Stimulated activated CD4-positive, alpha-beta T cell treated with anti-CD3 and anti-CD28 coated beads, Interleukin-15, amount 100 ng/mL, for 48 hours (primary cell): ENCODE measurements at regions not wholly inside any gene's neighbourhood (a gene's known extent, or its start where the extent isn't known, plus 50 kb on each side); places are given as distances from the start of the nearest gene placed in this dataset.

ENCODE experiments used
- DNase-seq, 2 donors: peaks; one replicate each; pipeline ENCODE4 v3.0.0-alpha.2; 2020; ENCODE audit warnings: low read depth in 2 of 2

DNA sequence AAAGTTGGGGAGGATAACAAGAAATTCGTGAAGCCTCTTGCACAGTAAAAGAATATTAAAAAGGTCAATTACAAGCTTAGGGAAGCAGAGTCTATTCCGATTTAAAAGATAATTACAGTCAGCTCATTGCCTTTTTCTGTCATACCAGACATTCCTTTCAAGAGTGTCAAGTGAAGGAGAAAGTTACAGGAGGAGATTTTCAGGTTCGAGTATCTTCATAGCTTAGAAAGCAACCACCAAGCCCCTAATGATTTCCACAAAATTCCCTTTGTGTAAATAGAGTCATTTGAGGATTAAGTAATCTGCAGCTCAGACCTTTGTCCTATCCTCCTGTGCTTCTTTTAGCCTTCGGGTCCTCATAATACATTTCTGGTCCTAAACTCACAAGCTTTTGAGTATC lies 414.9 kb downstream of the CDH2 start:
- DNase-seq: no peak

DNA sequence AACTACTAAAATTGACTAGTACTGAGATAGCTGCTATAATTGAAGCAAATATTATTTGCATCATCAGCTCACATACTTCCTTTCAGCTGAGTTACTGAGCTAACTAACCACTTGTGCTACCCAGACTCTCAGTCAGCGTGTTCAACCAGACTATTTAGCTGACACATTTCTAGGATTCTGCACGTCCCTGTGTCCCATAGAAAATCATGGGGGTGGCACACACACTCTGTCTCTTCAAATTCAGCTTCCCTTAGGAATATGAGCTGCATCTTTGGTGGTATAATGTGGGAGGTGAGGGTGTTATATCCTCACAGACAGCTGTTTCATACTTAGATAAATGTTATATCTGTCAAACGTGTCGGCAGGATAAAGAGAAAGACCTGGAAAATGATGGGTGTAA lies 424.0 kb downstream of the CDH2 start:
- no peak for DNase-seq

DNA sequence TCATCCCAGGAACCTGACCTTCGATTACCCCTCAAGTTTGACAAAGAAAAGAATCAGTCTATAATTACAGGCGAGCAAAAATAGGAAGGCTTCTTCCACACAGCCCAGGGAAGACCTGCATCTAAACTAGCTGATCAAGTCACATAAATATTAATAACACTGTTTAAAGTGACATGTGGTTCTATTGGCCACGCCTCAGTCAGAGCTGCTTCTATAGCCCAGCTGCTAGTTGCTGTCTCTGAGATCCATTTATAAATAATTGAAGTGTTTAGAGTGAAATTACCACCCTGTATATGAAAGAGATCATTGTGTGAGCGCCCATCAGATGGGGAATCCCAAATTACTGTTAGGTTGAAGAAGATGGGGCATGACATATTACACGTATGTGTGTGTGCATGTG lies 426.0 kb downstream of the CDH2 start:
- no peak for DNase-seq

DNA sequence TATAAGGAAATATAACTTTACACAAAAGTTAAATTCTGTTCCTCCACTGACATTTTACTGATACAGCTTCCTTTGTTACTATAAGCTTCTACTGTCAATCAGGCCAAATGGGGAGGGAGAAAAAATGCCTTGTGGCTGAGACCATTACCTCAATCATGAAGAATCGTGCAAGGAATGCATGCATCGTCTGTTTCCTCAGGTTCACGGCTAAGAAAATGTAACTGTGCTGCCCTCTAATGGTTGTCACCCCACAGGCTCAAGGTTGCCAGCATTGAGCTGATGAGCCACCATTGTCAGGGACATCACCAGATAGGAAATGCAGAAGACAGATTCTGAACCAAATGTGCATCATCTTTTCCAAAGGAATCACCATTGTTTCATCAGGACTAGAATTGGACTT lies 426.9 kb downstream of the CDH2 start:
- no peak for DNase-seq

DNA sequence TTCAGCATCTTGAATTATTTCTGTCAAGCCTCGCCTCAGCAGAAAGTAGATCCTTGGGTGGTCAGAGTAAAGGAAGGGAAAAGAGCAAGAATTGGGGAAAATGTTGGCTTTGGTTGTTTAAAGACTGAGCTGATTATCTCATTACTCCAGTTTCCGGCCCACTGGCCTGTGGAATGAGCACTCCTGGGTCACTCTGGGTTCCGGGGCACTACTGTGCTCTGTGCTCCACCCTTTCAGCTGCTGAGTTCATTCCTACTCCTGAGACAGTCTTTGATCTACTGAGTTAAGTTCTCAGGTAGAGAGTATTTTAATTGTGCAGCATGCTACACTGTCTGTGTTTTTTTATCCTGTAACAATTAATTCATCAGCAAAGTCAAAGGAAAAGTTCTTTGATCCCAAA lies 427.7 kb downstream of the CDH2 start:
- DNase-seq: no peak

DNA sequence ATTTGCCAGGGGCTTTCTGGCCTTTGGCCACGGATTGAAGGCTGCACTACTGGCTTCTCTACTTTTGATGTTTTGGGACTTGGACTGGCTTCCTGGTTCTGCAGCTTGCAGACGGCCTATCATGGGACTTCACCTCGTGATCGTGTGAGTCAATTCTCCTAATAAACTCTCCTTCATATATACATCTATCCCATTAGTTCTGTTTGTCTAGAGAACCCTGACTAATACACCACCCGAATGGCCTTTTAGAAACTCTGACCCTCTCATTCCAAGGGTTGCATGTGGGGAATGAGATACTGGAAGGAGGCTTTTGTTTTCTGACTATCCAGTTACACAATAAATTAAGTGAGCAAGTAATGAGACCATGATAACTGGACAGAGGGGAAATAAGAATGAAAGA lies 430.7 kb downstream of the CDH2 start:
- DNase-seq: no peak

DNA sequence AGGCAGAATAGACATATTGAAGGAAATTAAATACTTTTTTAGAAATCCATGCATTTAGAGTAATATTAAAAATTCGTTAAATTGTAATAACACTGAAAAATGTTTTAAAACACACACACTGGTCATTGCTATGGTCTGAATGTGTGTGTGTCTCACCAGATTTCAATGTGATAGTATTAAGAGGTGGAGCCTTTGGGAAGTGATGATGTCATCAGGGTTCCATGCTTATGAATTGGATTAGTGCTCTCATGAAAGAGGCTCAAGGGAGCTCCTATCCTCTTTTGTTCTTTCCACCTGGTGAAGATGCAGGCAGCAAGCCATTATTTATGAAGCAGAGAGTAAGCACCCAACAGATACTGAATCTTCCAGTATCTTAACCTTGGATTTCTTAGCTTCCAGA lies 441.8 kb downstream of the CDH2 start:
- no peak for DNase-seq

DNA sequence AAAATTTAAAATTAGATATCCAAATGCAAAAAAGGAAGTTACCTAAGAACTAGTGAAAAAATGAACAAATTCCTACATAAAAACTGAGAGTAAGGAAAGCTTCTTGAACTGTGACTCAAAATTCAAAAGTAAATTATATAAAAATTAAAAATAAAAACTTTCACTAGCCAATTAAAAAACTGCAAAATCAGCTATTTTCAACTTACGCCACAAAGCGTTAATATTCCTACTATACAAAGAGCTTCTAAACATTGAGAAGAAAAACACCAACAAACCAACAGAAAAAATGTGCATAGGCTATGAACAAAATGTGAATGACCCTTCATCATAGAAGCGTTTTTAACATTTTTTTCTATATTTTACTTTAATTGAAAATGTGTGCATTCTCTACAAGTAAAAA lies 445.7 kb downstream of the CDH2 start:
- DNase-seq: no peak

DNA sequence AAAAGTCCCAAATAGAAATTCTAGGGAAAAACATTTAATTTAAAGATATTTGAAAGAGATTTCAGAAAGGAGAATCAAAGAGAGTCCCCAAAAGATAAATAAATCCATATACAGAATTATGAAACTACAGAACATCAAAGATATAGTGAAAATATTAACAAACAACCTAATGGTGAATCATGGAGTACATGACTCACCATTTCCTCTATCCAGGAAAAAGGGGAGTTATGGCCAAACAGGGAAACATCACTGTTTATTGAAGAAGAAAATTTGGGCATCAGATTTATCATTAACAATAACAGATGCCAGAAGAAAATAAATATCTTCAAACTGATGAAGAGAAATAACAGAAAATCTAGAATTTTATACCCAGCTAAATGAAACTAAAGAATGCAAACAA lies 448.3 kb downstream of the CDH2 start:
- no peak for DNase-seq

DNA sequence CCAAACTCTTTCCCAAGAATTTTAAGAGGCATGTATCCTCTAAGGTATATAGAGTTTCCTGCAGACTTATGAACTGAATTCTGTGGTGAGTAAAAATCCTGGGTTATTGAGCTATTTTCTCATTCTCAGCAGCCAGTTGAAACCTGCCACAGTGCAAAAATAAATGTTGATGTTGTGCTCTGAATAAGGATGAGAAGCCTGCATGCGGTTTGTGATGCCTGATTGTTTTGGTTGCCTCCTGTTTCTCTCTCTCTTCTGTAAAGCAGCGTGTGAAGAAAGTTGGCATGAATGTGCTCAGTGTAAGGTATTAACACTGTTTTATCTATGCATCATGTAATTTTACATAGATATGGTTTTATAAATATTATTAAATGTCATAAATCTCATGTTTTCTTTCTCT lies 452.6 kb downstream of the CDH2 start:
- no peak for DNase-seq

DNA sequence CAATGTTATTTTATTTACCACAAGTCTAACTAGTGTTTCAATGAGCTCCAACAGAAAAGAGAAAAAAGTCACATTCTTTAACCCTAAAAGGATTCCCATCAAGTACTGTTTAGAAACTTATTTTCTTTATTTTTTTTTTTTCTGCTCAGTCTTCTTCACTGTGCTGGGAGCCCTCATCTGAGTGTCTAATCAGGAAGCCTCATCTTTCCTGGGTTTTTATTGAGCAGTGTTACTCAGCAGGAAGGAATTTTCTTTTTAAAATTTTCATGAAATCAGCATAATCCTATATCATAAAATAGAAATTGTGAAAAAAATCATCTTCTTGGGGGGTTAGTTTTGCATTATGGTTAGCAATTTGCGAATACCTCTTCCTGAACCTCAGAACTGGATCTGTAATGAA lies 453.8 kb downstream of the CDH2 start:
- no peak for DNase-seq

DNA sequence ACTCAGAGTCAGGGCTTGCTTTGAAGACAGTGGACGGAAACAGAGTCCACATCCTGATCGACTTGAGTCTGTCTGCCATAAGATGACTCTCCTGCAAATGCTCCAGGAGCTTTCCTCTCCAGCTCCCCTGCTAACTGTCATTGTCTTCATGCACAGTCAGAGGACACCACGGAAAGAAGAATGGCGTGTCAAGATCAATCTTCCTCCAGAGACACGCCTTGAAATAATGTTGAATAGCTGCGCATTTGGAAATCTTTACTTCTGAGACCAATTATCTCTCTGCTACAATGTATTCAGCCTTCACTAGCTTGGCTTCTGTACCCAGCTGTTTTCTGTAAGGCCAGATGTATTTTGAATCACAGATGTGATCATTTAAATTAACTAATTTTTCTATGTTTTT lies 457.2 kb downstream of the CDH2 start:
- no peak for DNase-seq

DNA sequence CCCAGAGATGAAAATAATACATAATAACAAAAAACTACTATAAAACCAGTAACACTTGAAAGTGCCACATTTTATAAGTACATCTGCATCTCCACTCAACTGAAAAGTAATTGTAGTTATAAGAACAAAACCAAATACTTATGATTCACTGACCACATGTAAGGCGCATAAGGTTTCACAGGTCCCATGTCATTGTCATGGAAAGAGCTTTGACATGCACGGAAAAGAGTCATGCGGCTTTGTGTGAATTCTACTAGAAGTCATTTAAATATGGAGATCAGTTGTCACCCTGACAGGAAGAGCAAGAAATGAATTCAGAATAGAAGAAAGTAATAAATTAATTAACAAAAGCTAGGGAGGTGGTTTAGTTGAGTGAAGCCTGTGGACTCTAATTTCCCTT lies 459.1 kb downstream of the CDH2 start:
- DNase-seq: no peak

DNA sequence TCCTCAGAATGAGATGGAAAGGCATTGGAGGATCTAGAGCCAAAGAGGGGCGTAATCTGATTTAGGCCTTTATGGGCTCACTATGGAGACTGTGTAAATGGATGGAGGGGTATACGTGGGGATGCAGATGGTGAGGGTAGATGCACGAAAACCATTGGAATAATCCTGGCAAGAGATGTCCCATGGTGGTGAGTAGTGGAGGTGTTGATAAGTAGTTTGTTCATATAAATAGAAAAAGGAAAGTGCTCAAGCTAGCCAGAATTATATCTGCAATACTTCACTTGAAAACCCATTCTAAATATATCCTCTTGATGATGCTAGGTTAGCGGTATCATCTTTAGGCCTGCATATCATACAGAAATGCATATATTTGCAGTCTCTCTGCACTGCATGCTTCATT lies 459.7 kb downstream of the CDH2 start:
- DNase-seq: no peak

DNA sequence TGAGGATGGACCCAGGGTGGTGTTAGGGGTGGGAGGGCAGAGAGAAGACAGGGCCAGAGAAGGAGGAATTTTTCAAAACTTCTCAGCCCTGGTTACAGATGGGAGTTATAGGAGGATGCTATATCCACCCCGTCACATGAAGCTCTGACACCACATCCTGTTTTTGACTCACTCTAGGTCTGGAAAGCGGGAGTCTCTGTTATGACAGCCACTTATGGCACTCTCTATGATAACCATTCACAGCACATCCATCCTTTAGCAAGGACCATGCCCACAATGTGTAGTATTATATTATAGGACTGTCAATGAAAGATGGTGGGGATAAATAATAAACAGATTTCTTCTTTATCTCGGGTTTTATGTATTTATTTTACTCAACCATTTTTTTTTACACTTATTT lies 461.2 kb downstream of the CDH2 start:
- no peak for DNase-seq

DNA sequence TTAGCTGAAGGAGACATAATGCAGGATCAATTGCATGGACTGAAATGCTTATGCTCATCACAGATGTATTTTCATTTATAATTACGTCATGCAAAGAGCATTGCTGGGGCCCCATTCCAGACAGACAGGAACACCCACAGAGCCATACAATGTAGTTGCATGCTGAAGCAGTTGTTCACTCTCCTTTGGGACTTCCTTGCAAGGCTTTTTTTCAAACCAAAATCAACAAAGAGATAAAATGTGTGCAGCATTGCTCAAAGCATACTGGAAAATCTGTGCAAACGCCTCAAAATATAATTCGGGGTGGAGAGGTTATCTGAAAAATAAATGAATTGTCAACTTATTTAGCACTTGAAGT lies 463.2 kb downstream of the CDH2 start:
- no peak for DNase-seq

DNA sequence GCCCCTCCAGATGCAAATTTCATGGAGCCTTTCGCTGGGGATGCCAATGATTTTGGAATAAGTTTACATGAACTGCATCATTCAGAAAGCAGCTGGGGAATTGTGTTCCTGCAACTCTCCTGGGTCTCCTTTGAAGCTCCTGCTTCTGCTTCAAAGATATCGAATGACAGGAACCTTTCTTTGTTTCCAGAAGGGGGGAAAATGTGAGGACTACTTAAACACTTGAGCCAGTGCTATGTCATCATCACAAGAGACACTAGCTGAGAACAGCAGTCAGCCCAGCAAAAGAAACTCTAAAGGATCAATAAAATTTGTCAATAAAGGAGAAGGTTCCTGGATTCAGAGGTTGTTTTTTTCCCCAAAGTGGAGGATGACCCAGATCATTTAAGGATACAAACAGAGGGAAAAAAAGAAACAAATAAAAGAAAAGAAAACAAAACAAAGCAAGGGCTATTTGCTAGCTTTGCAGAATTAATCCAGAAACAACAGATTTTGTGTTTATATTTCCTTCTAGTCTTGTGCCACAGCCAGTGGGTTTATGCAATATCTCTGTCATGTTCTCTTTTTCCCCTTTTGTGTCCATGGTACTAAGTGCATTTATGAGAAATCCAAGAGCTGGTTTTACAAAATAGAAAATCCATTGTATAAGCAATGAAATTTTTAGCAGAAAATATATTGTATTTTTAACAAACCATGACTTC lies 463.7 kb downstream of the CDH2 start:
- no peak for DNase-seq

DNA sequence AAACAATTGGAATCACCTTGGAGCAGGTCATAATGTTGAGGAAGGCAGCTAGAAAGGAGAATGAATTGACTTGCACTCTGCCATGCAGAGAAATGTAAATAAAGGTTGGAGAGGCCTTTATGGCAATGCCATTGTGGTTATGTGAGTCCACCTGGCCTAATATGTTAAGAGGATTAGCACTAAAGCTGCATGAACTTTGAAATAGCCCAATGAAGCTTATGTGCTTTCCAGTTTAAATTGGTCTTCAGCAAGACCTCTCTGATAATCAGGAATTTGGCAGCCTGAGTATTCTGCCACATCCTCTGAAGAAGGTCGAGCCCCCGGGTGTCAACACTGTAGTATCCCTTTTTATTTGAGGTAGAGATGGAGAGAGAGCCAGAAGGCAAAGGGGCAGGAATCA lies 464.9 kb downstream of the CDH2 start:
- no peak for DNase-seq

DNA sequence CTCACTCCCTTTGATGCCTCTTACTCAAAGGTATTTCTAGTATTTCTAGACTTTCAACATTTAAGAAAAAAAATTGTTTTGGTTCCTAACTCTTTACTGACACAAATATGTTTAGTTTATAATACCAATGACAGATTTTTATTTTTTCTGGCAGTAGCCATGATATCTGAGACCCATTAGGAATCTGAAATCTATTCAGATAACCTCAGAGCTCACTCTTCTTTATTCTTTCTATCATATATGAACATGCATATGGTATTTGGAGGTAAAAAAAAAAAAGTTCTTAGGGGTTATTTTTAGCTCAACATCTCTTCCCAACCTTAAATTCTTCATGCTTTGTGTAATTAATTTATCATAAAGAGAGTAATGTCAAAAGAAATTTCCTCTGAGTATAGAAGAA lies 465.5 kb downstream of the CDH2 start:
- DNase-seq: no peak

DNA sequence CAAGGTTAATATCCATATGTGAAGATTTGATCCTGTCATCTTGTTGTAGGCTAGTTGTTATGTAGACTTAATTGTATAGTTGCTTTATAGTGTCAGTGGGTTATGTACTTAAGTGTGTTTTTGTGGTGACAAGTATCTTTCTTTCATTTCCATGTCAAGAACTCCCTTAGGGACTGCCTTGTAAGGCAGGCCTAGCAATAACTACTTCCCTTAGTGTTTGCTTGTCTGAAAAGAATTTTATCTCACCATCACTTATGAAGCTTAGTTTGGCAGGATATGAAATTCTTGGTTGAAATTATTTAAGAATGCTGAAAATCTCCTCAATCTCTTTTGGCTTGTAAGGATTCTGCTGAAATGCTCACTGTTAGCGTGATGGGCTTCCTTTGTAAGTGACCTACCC lies 467.6 kb downstream of the CDH2 start:
- no peak for DNase-seq

DNA sequence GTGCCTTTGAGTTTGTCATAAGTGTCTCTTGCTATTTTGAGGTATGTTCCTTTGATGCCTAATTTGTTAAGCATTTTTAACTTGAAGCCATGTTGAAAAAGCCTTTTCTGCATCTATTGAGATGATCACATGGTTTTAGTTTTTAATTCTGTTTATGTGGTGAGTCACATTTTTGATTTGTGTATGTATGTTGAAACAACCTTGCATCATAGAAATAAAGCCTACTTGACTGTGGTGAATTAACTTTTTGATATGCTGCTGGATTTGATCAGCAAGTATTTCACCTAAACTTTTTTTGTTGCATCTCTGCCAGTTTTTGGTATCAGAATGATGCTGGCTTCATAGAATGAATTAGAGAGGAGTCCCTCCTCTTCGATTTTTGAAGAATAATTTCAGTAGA lies 469.7 kb downstream of the CDH2 start:
- no peak for DNase-seq

DNA sequence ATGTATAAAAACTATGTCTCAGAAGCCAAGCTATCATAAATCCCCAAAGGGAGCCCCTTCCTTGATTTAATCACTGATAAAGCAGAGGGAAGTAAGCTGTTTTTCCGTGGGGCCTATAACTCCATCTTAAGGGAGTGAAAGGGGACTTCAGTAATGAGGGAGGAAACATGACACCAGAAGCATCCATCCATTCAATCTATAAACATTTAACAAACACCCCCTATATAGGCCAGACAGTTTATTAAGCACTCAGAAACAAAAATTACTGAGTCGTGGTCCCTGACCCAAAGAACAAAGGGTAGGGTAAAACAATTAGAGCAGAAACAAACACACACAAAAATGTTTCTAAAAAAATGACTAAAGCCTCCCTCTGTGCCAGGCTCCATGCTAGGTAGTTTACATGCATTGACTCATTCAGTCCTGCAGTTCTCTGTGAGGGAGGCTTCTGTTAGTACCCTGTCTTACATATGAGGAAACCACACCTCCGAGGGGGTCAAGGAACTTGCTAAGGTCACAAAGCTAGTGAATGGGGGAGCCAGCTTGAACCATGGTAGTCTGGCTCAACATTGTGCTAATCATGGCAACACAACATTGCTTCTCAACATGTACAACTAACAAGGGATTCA lies 472.1 kb downstream of the CDH2 start:
- no peak for DNase-seq

DNA sequence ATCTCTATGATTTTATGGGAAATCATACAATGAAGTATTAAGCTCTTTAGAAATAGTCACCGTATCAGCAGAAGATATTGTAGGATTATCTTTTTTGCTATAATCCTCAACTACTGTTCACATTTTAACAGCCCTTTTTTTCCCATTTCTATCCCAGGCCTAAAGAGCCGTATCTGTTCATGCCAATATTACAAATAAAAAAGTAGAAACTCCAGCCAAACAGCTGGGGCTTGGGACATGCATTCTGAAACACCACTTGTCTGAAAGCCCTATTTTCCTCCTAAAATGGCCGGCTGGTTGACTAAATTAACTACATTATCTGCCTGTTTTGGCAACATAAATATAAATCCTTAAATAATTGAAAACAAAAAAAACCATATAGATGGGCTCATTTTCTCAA lies 477.8 kb downstream of the CDH2 start:
- DNase-seq: no peak

DNA sequence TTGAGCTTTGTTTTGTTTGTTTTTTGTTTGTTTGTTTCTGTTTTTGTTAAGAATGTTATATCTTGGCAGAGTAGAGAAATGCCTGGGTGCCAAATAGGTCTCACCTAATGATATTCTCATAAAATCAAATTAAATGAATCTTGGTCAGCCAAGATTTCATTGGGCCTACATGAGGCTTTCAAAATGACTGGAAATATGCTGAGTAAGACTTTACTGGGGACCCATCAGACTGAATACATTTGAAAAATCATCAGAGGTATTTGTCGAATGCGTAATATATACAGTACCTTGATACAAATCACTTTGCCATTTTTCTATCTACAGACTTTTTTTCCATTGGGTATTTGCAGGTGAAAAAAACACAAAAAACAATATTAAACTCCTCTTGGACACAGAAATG lies 480.8 kb downstream of the CDH2 start:
- no peak for DNase-seq
